Esophagus muscularis mucosa (tissue), 4 donors: ENCODE measurements at regions not wholly inside any gene's neighbourhood (a gene's known extent, or its start where the extent isn't known, plus 50 kb on each side); places are given as distances from the start of the nearest gene placed in this dataset.

ENCODE experiments used
- DNase-seq: peaks from one replicate; pipeline ENCODE4 v3.0.0-alpha.2; 2017; ENCODE audit errors: extremely low spot score
- H3K27ac ChIP-seq, 4 donors: fragments of 200-600 bp; sonication (generic); replicated peaks in 1 of 4; 1 replicate in 3 of 4; 2 replicates in 1 of 4; pipeline ENCODE4 v1.5.1; 2016 to 2019; ENCODE audit warnings: mild to moderate bottlenecking in 1 of 4
- H3K27me3 ChIP-seq, 4 donors: fragments of 200-600 bp; sonication (generic); one replicate each; pipeline versions ENCODE4 v1.5.1 to v1.6.0; 2016 to 2019
- H3K36me3 ChIP-seq, 4 donors: fragments of 200-600 bp; sonication (generic); one replicate each; pipeline ENCODE4 v1.5.1; 2016 to 2019
- H3K4me1 ChIP-seq, 4 donors: fragments of 200-600 bp; sonication (generic); one replicate each; pipeline ENCODE4 v1.5.1; 2016 to 2019
- H3K4me3 ChIP-seq, 4 donors: fragments of 200-600 bp; sonication (generic); 1 replicate in 2 of 4; 2 replicates in 2 of 4; pipeline ENCODE4 v1.5.1; 2016 to 2019; ENCODE audit warnings: mild to moderate bottlenecking in 4 of 4, moderate library complexity in 1 of 4
- H3K9me3 ChIP-seq, 4 donors: fragments of 200-600 bp; sonication (generic); 1 replicate in 3 of 4; 2 replicates in 1 of 4; pipeline ENCODE4 v1.5.1; 2016 to 2019
- CTCF ChIP-seq, 3 experiments: fragments of 200-600 bp in 2 of 3; fragments of 450-650 bp in 1 of 3; sonication (generic) in 2 of 3; IDR thresholded peaks; one replicate each; pipeline ENCODE4 v1.5.1; 2017 to 2019; ENCODE audit warnings: antibody characterized with exemption in 3 of 3, mild to moderate bottlenecking in 2 of 3, moderate library complexity in 1 of 3
- EP300 ChIP-seq: sonication (generic); formaldehyde crosslinking; IDR thresholded peaks from one replicate; pipeline ENCODE4 v1.6.1; 2017; ENCODE audit warnings: antibody characterized with exemption
- POLR2A ChIP-seq: fragments of 450-650 bp; IDR thresholded peaks from one replicate; pipeline ENCODE4 v1.6.1; 2017; ENCODE audit warnings: antibody characterized with exemption, moderate library complexity, mild to moderate bottlenecking, low read depth
- POLR2AphosphoS5 ChIP-seq, 2 donors: sonication (generic); formaldehyde crosslinking; IDR thresholded peaks; one replicate each; pipeline ENCODE4 v1.6.1; 2017; ENCODE audit warnings: antibody characterized with exemption in 2 of 2
- WGBS: methylation state at CpG from one replicate; pipeline ENCODE4 v1.1.5; 2018; 5-methylcytosine and 5-hydroxymethylcytosine counted together
- intact Hi-C: fragments of 100-400 bp; cut with DNase I; formaldehyde crosslinking; loops from one replicate; pipeline ENCODE4 v1.15.1; 2023

GRCh38 chr3:20769430-20769829 is 583.4 kb upstream of the SGO1 start:
- TF ChIP-seq EP300 (no peak), POLR2A (no peak), POLR2AphosphoS5 (IDR thresholded peaks at IDR 0.05) (no peak), CTCF (IDR thresholded peaks at IDR 0.05) (no peak)
- Histone ChIP-seq H3K4me3 (no peak overlapping the region), H3K27ac (no peak overlapping the region), H3K4me1 (no peaks in the 10 kb centered on the region), H3K27me3 (no peaks in the 10 kb centered on the region), H3K9me3 (peaks cover 0 to 7% (median 2%) of the 10 kb centered on the region in 4 donors), H3K36me3 (no peaks in the 10 kb centered on the region)
- WGBS, result 67% methylated on average over 4 of the region's 4 CpGs
- no peak for DNase-seq
- intact Hi-C loops, result no loop called here

- no peaks in the 10 kb centered on the region for H3K9me3 ChIP-seq
- no peaks in the 10 kb centered on the region for H3K36me3 ChIP-seq
- H3K27ac ChIP-seq, result no peak overlapping the region
- TF ChIP-seq POLR2A, result no peak
- TF ChIP-seq EP300, result no peak
- TF ChIP-seq CTCF (IDR thresholded peaks at IDR 0.05), result no peak
- TF ChIP-seq POLR2AphosphoS5 (IDR thresholded peaks at IDR 0.05), result no peak
- intact Hi-C loops, result no loop called here
- H3K4me3 ChIP-seq, result no peak overlapping the region
- no peaks in the 10 kb centered on the region for H3K27me3 ChIP-seq
- no peak for DNase-seq
- H3K4me1 ChIP-seq, result no peaks in the 10 kb centered on the region
Observed at GRCh38 chr3:20760981-20761380, 575.0 kb upstream of the SGO1 start.

GRCh38 chr3:20752416-20752815 is 566.4 kb upstream of the SGO1 start:
- no peaks in the 10 kb centered on the region for H3K4me1 ChIP-seq
- H3K9me3 ChIP-seq, result no peaks in the 10 kb centered on the region
- no peaks in the 10 kb centered on the region for H3K36me3 ChIP-seq
- no peak for DNase-seq
- 83% methylated on average over 1 of the region's 1 CpG for WGBS
- TF ChIP-seq EP300 (no peak), CTCF (IDR thresholded peaks at IDR 0.05) (no peak), POLR2AphosphoS5 (IDR thresholded peaks at IDR 0.05) (no peak), POLR2A (no peak)
- H3K4me3 ChIP-seq, result no peak overlapping the region
- no peak overlapping the region for H3K27ac ChIP-seq
- intact Hi-C loops, result no loop called here
- no peaks in the 10 kb centered on the region for H3K27me3 ChIP-seq

GRCh38 chr3:20751296-20751695 is 565.3 kb upstream of the SGO1 start:
- 67% methylated on average over 4 of the region's 4 CpGs for WGBS
- TF ChIP-seq CTCF (IDR thresholded peaks at IDR 0.05), result no peak
- no peak for TF ChIP-seq POLR2A
- no peak for TF ChIP-seq POLR2AphosphoS5 (IDR thresholded peaks at IDR 0.05)
- TF ChIP-seq EP300, result no peak
- Histone ChIP-seq H3K27me3 (no peaks in the 10 kb centered on the region), H3K4me3 (no peak overlapping the region), H3K9me3 (no peaks in the 10 kb centered on the region), H3K27ac (no peak overlapping the region), H3K4me1 (no peaks in the 10 kb centered on the region), H3K36me3 (no peaks in the 10 kb centered on the region)
- intact Hi-C loops, result no loop called here
- no peak for DNase-seq

- Histone ChIP-seq H3K4me1 (no peaks in the 10 kb centered on the region), H3K36me3 (no peaks in the 10 kb centered on the region), H3K9me3 (no peaks in the 10 kb centered on the region), H3K27ac (no peak overlapping the region), H3K27me3 (no peaks in the 10 kb centered on the region), H3K4me3 (no peak overlapping the region)
- TF ChIP-seq POLR2A (no peak), EP300 (no peak), CTCF (IDR thresholded peaks at IDR 0.05) (no peak), POLR2AphosphoS5 (IDR thresholded peaks at IDR 0.05) (no peak)
- intact Hi-C loops, result no loop called here
- no peak for DNase-seq
- WGBS, result 78% methylated on average over 1 of the region's 1 CpG
Observed at GRCh38 chr3:20747741-20748140, 561.7 kb upstream of the SGO1 start.
